ENCODE measurements at regions not wholly inside any gene's neighbourhood (a gene's known extent, or its start where the extent isn't known, plus 50 kb on each side); places are given as distances from the start of the nearest gene placed in this dataset.
"Not testable (repeated sequence)": the region's sequence is repeated elsewhere in the genome, so short reads cannot be mapped to it uniquely, and the experiment has no call there.

- intact Hi-C loops (cut with DNase I); H3K4me1 ChIP-seq (replicated peaks); H3K36me3 ChIP-seq; DNase-seq (ENCODE audit: low spot score); H3K27me3 ChIP-seq (replicated peaks; ENCODE audit: insufficient read depth); H3K4me3 ChIP-seq; H3K27ac ChIP-seq; H3K9me3 ChIP-seq: not testable (repeated sequence)
- WGBS, result 6% methylated on average over 3 of the region's 3 CpGs
- peak in 2 of 4 experiments; percentile 13 to 38 for TF ChIP-seq CTCF (IDR thresholded peaks at IDR 0.05)
These were observed 303.6 kb downstream of the ANKRD30BL start for GRCh38 chr2:131858197-131858596.

Small RNAs in the stretch of these regions (small RNA-seq; reads per million reads assigned to genes)
- 0 reads per million in 2 donors for gene RNU6-617P

Measured in prostate gland (tissue), 2 donors.